Hepatocyte (in vitro differentiated cells): ENCODE measurements at regions not wholly inside any gene's neighbourhood (a gene's known extent, or its start where the extent isn't known, plus 50 kb on each side); places are given as distances from the start of the nearest gene placed in this dataset.

ENCODE experiments used
- DNase-seq: peaks from one replicate; pipeline ENCODE4 v3.0.0-alpha.2; 2016; ENCODE audit warnings: low spot score
- H2AFZ ChIP-seq: fragments of 200-600 bp; sonication (generic); 2 replicates; pipeline ENCODE4 v1.6.0; 2016; ENCODE audit warnings: antibody characterized with exemption, mild to moderate bottlenecking
- H3K27ac ChIP-seq: fragments of 200-600 bp; sonication (generic); 2 replicates; pipeline ENCODE4 v1.5.1; 2016; ENCODE audit warnings: mild to moderate bottlenecking
- H3K27me3 ChIP-seq: fragments of 200-600 bp; sonication (generic); 2 replicates; pipeline ENCODE4 v1.6.1; 2016
- H3K36me3 ChIP-seq: fragments of 200-600 bp; sonication (generic); replicated peaks from 2 replicates; pipeline ENCODE4 v1.5.1; 2016; ENCODE audit warnings: low read depth; ENCODE audit not compliant: insufficient read depth
- H3K4me1 ChIP-seq: fragments of 200-600 bp; sonication (generic); 2 replicates; pipeline ENCODE4 v1.5.1; 2016; ENCODE audit warnings: mild to moderate bottlenecking, moderate library complexity; ENCODE audit not compliant: insufficient read depth
- H3K4me2 ChIP-seq: fragments of 200-600 bp; sonication (generic); 2 replicates; pipeline ENCODE4 v1.6.0; 2016
- H3K4me3 ChIP-seq: fragments of 200-600 bp; sonication (generic); 2 replicates; pipeline ENCODE4 v1.5.1; 2016; ENCODE audit warnings: mild to moderate bottlenecking
- H3K79me2 ChIP-seq: fragments of 200-600 bp; sonication (generic); 2 replicates; pipeline ENCODE4 v1.6.0; 2017; ENCODE audit warnings: mild to moderate bottlenecking
- H3K9me2 ChIP-seq: fragments of 200-600 bp; sonication (generic); replicated peaks from 2 replicates; pipeline ENCODE4 v1.6.0; 2017; ENCODE audit warnings: mild to moderate bottlenecking; ENCODE audit not compliant: insufficient read depth
- H3K9me3 ChIP-seq: fragments of 200-600 bp; sonication (generic); 2 replicates; pipeline ENCODE4 v1.5.1; 2016; ENCODE audit warnings: low read depth, mild to moderate bottlenecking
- H4K20me1 ChIP-seq: fragments of 200-600 bp; sonication (generic); 2 replicates; pipeline ENCODE4 v1.6.0; 2016; ENCODE audit warnings: mild to moderate bottlenecking; ENCODE audit not compliant: insufficient read depth, poor library complexity, severe bottlenecking
- CTCF ChIP-seq: fragments of 200-600 bp; sonication (generic); IDR thresholded peaks from 2 replicates; pipeline ENCODE4 v1.5.1; 2016; ENCODE audit warnings: antibody characterized with exemption, mild to moderate bottlenecking; ENCODE audit not compliant: poor library complexity
- EZH2 ChIP-seq: fragments of 200-600 bp; sonication (generic); IDR thresholded peaks from 2 replicates; pipeline ENCODE4 v1.6.1; 2016; ENCODE audit warnings: antibody characterized with exemption, mild to moderate bottlenecking, borderline replicate concordance
- EZH2phosphoT487 ChIP-seq: fragments of 200-600 bp; sonication (generic); IDR thresholded peaks from one replicate; pipeline ENCODE4 v1.6.1; 2018; ENCODE audit warnings: antibody characterized with exemption, mild to moderate bottlenecking, low read depth, moderate library complexity; ENCODE audit not compliant: unreplicated experiment, severe bottlenecking
- WGBS: methylation state at CpG from one replicate; pipeline ENCODE4 v1.1.6; 2016; ENCODE audit warnings: low lambda C conversion rate; ENCODE audit errors: missing lambda C conversion rate; 5-methylcytosine and 5-hydroxymethylcytosine counted together

- no peaks in the 10 kb centered on the region for H3K27me3 ChIP-seq
- DNase-seq, result no peak
- no peak for TF ChIP-seq CTCF
- no peak for TF ChIP-seq EZH2phosphoT487
- TF ChIP-seq EZH2, result no peak
Measured at GRCh38 chr2:415986-416610, 128.2 kb upstream of the ALKAL2 start.

GRCh38 chr2:409523-409922, 121.6 kb upstream of the ALKAL2 start:
- H3K4me1 ChIP-seq, result no peaks in the 10 kb centered on the region
- no peak overlapping the region for H3K4me3 ChIP-seq
- H3K9me3 ChIP-seq, result no peaks in the 10 kb centered on the region
- H3K79me2 ChIP-seq, result no peaks in the 10 kb centered on the region
- no peaks in the 10 kb centered on the region for H4K20me1 ChIP-seq
- 86% methylated on average over 4 of the region's 4 CpGs for WGBS
- no peak overlapping the region for H2AFZ ChIP-seq
- TF ChIP-seq CTCF, result no peak
- no peak for TF ChIP-seq EZH2phosphoT487
- no peak for TF ChIP-seq EZH2
- no peaks in the 10 kb centered on the region for H3K27me3 ChIP-seq
- no peak for DNase-seq
- H3K27ac ChIP-seq, result no peak overlapping the region
- no peaks in the 10 kb centered on the region for H3K36me3 ChIP-seq
- no peaks in the 10 kb centered on the region for H3K9me2 ChIP-seq
- H3K4me2 ChIP-seq, result no peak overlapping the region

More at GRCh38 chr2:415986-416610, 128.2 kb upstream of the ALKAL2 start:
- Histone ChIP-seq H3K4me2 (no peak overlapping the region), H3K79me2 (no peaks in the 10 kb centered on the region), H4K20me1 (no peaks in the 10 kb centered on the region), H3K4me3 (no peak overlapping the region), H2AFZ (no peak overlapping the region), H3K9me2 (no peaks in the 10 kb centered on the region), H3K27ac (no peak overlapping the region), H3K4me1 (no peaks in the 10 kb centered on the region), H3K36me3 (no peaks in the 10 kb centered on the region), H3K9me3 (no peaks in the 10 kb centered on the region)
- 89% methylated on average over 12 of the region's 12 CpGs for WGBS

GRCh38 chr2:407630-408029, 119.7 kb upstream of the ALKAL2 start:
- WGBS, result 80% methylated on average over 9 of the region's 9 CpGs

More at GRCh38 chr2:407630-408029, 119.7 kb upstream of the ALKAL2 start:
- H3K9me3 ChIP-seq, result no peaks in the 10 kb centered on the region
- H4K20me1 ChIP-seq, result no peaks in the 10 kb centered on the region
- no peaks in the 10 kb centered on the region for H3K27me3 ChIP-seq
- no peaks in the 10 kb centered on the region for H3K79me2 ChIP-seq
- no peaks in the 10 kb centered on the region for H3K9me2 ChIP-seq
- H3K4me2 ChIP-seq, result no peak overlapping the region
- no peak for DNase-seq
- H3K27ac ChIP-seq, result no peak overlapping the region
- H3K4me3 ChIP-seq, result no peak overlapping the region
- H2AFZ ChIP-seq, result no peak overlapping the region
- TF ChIP-seq CTCF (no peak), EZH2phosphoT487 (no peak), EZH2 (no peak)
- H3K36me3 ChIP-seq, result no peaks in the 10 kb centered on the region
- no peaks in the 10 kb centered on the region for H3K4me1 ChIP-seq
